GM18519 (cell line): ENCODE measurements at regions not wholly inside any gene's neighbourhood (a gene's known extent, or its start where the extent isn't known, plus 50 kb on each side); places are given as distances from the start of the nearest gene placed in this dataset.

Experiments used
- ATAC-seq: cut with Tn5 transposase; IDR thresholded peaks from one replicate; pipeline ENCODE4 v1.9.1; 2021; ENCODE audit warnings: mild to moderate bottlenecking, moderate library complexity; ENCODE audit not compliant: unreplicated experiment, low FRiP score

DNA sequence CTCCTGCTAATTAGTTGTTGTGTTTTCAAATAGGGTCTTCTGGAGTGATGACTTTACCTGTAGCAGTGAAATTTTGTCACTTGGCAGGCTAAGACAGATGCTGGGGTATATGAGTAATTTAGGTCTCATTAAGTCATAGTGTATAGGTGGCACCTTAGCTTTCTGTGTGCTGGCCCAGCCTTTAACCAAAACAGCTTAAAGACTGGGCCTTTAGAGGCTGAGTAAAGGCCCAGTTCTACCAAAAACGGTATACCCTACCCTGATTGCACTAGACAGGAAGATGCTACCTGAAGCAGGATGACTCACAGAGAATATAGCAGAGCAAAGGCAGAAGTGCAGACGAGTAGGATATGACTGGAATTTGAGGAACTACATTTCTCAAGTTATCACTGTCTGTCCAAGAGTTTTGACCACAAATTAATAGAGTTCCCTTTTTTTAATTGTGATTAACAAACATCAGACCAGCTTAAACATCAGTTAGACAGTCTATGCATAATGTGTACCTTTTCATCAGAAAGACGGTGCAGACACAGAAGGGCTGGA lies 337.9 kb upstream of the SALL3 start:
- no peak for ATAC-seq

DNA sequence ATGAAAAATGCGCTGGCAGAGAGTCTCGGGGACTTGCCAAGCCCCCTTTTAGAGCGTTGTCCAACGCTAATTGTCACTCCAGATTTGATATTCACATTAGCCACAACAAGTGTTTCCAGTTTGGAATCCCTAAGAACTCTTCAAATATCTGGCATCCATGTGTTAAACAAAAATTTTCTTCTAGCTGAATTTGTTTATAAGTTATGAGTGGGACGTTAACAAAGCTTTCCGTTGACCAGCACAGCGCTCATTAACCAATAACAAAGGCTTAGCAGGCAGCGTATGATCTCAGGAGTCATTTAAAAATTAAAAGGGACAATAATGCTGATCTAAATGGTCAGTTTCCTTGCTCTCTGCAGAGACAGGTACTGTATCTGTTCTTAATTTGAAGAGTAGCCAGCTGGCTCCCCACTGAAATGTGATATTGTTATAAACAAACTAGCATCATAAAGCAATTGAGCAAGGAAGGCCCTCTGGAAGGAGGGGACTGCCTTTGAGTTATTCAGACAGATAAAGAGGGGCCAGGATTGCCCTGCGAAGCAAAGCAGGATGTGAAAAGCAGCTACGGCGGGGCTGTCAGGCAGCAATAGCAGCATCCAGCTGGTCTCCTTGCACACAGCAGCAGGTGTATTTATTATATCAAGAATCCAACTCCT lies 337.2 kb upstream of the SALL3 start:
- no peak for ATAC-seq

DNA sequence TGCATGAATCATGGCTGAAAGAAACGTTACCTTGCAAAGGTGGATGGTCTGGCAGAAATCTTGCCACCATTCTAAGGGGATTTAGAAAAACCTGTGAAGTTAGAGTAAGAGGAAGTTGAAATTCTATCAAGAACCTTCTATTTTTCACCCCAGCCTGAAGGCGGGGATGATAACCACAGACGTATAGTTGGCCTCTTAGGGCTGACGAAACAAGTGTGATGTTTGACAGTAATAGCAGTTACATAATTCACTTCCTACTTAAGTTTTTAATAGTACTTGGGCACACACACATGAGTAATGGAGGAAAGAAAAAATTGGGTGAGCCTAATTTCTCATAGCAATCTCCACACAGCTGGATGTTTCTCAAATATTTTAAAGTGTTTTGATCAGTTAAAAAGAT lies 336.6 kb upstream of the SALL3 start:
- no peak for ATAC-seq

DNA sequence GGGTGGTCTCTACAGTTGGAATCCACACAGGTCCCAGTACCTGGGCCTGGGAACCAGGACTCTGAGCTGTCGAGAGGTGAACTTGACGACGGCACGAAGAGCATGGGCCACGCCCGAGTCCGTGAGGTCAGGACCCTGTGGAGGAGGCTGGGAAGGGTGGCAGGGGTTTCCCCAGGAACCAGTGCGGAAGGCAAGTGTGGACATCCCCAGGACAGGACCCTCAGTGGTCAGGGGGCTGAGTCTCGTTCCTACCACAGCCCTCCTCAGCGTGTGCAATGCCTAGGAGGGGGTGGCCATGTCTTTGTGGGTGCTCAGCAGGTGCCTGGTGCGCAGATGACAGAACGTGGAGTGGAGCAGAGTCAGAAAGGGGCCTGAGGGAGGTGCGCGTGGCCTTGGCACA lies 335.6 kb upstream of the SALL3 start:
- ATAC-seq, result no peak

DNA sequence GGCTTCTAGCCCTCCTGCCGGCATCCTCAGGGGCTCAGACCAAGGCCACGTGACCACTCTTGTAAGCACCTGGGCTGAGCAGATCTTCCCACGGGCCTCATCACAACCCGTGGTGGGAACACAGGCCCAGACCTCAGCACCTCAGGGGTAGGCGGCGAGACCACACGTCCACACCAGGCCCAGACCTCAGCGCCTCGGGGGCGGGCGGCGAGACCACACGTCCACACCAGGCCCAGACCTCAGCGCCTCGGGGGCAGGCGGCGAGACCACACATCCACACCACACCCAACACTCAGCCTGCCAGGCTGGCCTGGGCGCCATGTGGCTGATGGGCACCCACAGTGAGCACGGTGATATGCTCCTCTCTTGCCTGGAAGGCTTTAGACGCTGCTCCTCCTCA lies 334.4 kb upstream of the SALL3 start:
- ATAC-seq, result no peak

DNA sequence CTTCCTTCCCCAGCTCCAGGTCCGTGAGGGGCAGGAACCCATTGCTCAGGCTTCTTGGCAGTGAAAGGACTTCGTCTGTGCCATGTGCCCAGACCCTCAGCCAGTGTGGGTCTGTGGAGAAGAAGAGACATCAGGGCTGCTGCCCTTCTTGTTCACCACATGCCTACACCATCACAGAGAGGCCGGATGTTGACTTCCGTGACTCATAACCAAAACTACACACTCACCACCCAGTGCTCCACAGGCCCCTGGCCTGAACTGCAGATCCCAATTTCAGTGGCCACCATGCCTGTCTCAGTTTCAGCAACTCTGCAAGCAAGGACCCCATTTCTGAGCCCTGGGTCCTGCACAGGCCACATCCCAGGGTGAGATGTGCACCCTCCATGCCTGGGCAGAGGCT lies 332.6 kb upstream of the SALL3 start:
- no peak for ATAC-seq

DNA sequence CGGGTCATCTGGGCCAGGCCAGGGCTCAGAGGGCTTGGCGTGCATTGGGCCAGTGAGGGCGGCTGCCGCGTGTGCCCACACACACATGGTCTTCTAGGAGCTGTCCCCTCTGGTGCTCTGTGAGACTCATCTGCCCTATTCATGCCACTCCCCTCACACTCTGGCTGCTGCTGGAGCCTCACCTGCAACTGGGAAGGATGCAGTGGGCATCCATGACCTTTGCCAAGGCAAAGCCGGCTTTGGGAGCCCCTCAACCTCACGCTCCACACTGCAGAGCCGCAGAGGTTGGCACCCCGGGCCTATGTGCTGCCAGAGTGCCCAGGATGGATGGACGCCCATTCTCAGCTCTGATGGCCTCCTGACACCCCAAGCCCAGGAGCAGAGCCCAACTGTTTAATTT lies 330.2 kb upstream of the SALL3 start:
- ATAC-seq, result no peak

DNA sequence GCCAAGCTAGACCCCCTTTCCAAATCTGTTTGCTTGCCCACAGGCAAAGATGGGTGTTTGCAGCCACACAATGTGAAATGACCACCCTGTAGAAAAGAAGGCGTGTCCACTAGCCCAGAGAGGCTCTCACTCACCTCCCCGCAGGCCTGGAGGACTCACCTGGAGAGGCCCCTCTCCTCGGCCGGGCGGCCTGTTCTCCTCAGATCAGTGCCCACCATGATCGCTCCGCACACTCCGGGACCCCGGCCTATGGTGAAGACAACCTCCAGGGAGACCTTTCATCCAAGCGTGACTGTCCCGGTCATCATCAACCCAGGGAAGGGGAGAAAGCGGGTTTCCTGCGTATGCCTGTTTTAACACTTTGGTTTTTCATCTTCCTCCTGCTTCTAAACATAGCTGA lies 328.7 kb upstream of the SALL3 start:
- no peak for ATAC-seq

DNA sequence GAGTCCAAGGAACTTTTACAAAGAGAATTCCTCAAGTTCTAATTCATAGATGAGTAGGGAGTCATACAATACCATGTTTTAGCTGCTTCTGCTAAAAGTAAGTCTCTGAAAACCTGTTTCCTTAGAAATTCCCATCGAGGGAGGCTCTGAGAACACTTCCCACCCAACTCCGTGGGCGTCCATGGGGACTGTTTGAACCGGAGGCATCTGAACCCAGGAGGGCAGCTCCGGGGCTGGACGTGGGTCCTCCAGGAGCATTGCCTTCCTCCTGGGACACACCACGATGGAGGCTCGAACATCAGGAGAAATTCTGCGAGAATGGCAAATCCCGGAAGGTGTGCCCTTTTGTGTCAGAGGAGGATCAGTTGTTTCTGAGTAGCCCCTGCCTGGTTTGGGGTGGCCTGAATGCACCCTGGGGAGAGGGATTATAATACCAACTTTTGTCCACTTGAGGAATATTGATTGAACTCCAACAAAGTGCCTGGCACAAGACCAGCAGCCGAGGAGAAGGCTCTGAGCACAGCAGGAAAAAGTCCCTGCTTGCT lies 327.5 kb upstream of the SALL3 start:
- ATAC-seq, result no peak

DNA sequence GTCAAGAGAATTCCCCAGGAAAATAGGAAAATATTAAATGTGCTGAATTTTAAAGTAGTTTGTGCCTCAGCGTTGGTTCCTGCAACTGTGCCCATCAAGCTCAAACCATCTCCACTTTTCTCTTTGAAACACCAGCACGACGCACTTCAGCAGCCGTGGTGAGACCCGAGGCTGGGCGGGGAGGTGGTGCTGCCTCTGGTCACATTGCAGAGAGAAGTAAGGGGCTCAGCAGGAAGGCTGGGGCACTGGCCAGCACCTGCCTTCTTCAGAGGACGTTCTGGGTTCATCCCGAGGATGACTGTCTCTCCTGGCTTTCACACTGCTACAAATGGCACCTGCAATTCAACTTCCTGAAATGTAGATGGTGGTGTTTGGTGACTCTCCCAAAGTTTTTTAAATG lies 323.7 kb upstream of the SALL3 start:
- no peak for ATAC-seq

DNA sequence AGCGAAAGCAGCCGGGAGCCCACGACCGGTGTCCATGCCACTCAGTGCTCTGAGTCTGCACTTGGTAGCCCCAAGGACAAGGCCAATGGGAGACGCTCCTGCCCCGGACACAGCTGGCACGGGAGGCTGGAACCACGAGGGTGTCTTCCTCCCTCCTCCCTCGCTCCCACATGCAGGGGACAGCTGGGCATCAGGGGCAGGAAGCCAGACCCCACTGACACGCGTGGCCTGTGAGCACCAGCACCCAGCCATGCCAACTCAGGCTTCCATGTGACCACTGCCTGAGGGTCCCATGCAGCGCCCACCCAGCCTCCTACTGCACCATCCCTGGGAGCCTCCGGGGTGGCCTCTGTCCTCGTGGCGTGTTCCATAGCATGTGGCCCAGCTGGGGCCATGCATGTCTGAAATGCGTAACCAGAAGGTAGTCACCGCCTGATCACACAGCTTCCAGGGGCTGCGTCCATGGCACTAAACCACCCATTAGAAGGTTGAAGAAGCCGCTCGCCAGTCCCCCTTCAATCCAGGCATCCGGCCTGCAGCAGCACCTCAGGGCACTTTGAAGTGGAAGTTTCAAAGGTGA lies 323.2 kb upstream of the SALL3 start:
- no peak for ATAC-seq

DNA sequence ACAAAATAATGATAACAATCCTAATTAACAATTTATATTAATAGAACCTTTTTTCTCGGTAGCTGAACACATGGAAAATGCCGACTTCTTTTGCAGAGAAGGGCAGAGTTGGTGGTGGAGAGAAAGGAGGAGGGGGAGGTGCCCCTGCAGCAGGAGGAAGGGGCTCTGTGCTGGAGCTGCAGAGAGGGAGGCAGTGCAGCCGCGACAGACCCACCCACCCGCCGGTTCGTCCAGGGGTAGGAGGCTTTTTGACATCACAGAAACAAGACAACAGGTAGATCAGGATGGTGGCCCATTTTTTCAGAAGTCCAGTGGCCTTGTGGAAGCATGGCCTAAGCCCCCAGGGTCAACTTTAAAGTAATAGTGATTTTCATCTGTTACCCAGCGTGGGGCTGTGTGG lies 321.1 kb upstream of the SALL3 start:
- no peak for ATAC-seq

DNA sequence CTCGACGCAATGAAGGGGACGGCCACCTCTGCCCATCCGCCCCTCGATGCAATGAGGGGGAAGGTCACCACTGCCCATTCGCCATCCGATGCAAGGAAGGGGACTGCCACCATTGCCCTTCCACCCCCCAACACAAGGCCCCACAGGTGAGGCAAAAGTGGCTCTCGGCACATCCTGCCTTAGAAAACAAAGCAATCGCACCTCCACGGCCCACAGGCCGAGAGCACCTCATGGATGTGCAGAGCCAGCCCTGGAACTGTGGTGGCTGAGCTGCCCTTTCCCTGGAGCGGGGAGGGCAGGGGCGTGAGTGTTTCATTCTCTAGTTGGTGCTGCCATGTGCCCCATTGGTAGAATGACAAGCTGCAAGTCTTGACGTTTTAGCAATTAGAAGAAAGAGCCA lies 320.6 kb upstream of the SALL3 start:
- no peak for ATAC-seq

DNA sequence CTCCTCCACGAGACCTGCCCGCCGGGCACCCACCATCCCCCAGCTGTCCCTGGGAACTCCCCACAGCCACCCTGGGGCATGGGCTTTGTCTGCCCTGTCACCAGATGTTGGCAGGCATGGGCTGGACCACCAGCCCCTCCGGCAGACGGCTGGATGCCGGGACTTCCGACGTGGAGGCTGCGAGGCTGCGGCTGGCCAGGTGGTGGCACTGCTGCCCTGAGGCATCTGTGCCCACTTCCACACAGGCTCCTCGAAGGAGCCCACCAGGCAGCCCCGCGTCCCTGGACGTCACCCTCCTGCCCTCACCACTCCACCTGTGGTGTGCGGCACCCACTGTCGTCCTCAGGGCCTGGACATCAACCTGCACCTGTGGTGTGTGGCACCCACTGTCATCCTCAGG lies 319.9 kb upstream of the SALL3 start:
- ATAC-seq, result no peak

DNA sequence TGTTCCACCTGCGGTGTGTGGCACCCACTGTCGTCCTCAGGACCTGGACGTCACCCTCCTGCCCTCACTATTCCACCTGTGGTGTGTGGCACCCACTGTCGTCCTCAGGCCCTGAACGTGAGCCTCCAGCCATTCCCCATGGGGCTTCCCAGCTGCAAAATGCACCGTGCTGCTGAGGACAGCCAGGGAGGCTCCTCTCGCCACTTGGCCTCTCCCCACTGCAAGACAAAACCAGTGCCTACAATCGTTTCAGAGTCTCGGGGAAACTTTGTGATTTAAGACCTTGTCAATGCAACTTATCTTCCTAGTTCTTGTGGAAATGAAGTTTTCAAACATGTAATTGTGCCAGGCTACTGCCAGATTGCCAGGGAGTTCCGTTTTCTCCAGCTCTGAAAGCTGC lies 319.3 kb upstream of the SALL3 start:
- no peak for ATAC-seq

DNA sequence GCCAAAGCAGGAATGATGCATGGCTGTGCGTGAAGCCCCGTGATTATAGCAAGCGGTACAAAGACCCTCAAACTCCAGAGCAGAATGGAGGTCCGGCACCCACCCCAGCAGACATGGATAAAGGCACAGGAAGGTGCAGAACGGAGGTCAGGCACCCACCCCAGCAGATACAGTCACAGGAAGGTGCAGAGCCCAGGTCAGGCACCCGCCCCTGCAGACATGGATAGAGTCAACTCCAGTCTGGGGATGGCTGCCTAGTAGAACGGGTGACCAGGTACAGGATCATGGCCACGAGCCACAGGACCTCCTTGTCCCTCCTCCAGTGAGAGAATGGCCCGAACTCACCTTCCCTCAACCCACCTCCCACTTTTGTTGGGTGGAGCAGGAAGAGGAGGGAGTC lies 318.3 kb upstream of the SALL3 start:
- no peak for ATAC-seq

DNA sequence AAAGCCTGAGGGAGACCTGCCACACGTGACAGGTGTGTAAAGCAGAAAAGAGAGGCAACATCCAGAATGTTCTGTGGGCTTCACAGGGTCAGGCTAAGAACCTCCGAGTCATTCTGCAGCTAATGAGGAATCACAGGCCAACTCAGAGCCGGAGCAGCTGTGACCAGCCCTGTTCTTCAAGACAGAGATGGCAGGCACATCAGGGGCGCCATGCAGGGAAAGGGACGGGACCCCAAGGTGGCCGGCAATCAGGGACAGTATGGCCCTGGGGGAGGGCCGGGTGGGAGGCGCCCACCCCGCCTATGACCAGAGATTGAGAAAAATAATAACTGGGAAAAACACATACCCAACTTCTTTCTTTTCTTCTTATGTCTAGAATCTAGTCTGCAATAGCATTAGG lies 316.7 kb upstream of the SALL3 start:
- no peak for ATAC-seq

DNA sequence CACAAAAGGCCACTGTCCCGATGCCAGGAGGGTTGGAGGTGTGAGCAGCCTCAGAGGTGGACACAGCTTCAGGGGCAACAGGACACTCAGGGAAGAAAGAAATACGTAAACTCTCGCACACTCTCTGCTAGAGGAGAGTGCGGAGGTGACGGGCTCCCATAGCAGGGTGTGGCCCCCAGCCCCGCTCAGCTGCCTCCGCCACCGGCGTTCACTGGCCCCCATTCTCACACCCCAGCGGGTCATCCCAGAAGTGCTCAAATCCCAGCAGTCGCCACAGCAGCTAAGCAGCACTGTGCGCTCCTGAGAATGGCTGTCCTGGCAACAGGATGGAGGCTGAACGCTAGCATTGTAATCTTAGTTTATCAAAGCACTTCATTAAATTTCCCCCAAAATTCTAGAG lies 315.6 kb upstream of the SALL3 start:
- no peak for ATAC-seq

DNA sequence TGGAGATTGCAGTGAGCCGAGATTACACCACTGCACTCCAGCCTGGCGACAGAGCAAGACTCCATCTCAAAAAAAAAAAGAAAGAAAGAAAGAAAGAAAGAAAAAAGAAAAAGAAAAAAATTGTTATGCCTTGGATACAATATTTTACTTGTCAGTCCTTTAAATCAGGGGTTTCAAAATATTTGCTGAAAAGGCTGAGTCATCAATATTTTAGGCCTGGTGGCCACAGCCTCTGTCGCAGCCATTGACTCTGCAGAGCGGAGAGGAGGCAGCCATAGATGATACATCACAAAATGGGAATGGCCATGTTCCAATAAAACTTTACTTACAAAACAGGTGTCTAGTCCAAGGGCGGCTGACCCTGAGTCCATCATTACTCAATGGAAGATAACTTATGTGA lies 314.8 kb upstream of the SALL3 start:
- no peak for ATAC-seq

DNA sequence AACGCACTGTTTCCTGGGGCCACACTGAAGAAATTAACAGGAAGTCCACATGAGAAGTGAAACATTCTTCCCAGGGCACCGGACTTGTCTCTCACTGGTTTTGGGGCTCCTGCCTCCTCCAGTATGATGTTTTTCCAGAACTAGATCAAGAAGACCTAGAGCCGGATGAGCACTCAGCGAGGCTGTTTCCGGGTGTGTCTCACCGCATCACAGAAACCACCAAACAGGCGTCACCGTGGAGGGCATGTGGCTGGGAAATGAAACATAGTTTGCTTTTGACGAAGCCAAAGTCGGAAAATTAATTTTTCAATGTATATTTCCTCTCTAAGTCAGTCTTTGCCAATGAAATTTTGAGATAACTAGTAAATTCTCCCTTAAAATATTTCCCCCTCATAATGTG lies 314.0 kb upstream of the SALL3 start:
- no peak for ATAC-seq

DNA sequence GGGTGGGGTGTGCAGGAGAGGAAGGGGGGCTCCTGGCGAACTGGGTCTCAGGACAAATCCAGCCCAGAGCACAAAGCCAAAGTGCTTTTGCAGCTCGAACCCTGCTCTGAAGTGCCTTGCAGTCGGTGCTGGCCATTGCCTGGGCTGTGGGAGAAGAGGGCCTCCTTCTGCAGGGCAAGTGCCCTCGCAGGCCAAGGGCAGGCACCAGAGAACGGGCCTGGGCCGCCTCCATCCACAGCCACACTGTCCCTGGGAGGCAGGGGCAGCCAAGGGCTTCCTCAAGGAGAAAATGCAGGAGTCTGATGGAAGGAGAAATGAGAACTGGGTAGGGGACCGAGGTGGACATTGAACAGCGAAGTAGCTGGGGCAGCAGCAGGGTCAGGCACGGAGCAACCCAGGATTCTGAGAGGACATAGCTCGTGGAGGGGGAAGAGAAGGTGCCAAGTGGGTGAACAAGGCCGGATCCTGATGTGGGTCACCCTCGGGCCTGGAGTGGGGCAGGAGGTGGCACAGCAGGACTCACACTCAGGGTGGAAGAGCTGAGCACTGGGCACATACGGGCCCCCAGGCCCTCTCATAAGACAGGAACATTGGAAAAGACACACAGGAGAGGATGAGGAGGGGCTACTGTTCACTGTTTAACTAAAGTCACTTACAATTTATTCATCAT lies 312.8 kb upstream of the SALL3 start:
- ATAC-seq, result no peak
